GM23248 (cell line): ENCODE measurements at regions not wholly inside any gene's neighbourhood (a gene's known extent, or its start where the extent isn't known, plus 50 kb on each side); places are given as distances from the start of the nearest gene placed in this dataset.

Experiments
- EZH2 ChIP-seq: fragments of 200-600 bp; sonication (generic); IDR thresholded peaks from 2 replicates; pipeline ENCODE4 v1.6.1; 2018; ENCODE audit warnings: antibody characterized with exemption, mild to moderate bottlenecking; ENCODE audit not compliant: insufficient read depth, poor library complexity, severe bottlenecking
- EZH2phosphoT487 ChIP-seq: fragments of 200-600 bp; sonication (generic); IDR thresholded peaks from 2 replicates; pipeline ENCODE4 v1.6.1; 2018; ENCODE audit warnings: antibody characterized with exemption, moderate library complexity, mild to moderate bottlenecking, low read depth; ENCODE audit not compliant: insufficient read depth

GRCh38 chr2:65714866-65715265 lies 282.5 kb upstream of the SPRED2 start:
- TF ChIP-seq EZH2 (no peak), EZH2phosphoT487 (no peak)
